WTC11 (cell line): ENCODE measurements at regions not wholly inside any gene's neighbourhood (a gene's known extent, or its start where the extent isn't known, plus 50 kb on each side); places are given as distances from the start of the nearest gene placed in this dataset.

Experiments used
- CREB1 ChIP-seq: sonication (generic); formaldehyde crosslinking; IDR thresholded peaks from 2 replicates; pipeline ENCODE4 v1.8.0; 2023; ENCODE audit warnings: mild to moderate bottlenecking, missing genetic modification reagents
- CTCF ChIP-seq: fragments of 200-600 bp; IDR thresholded peaks from 2 replicates; pipeline ENCODE4 v1.8.0; 2022; ENCODE audit warnings: antibody characterized with exemption
- MYBL2 ChIP-seq: sonication (generic); formaldehyde crosslinking; IDR thresholded peaks from 2 replicates; pipeline ENCODE4 v1.8.1; 2023; ENCODE audit warnings: mild to moderate bottlenecking, moderate library complexity, missing genetic modification reagents
- NFYB ChIP-seq: sonication (generic); formaldehyde crosslinking; conservative IDR thresholded peaks from 2 replicates; pipeline ENCODE4 v1.8.0; 2022; ENCODE audit warnings: low read depth, missing genetic modification reagents
- NR3C1 ChIP-seq: sonication (generic); formaldehyde crosslinking; conservative IDR thresholded peaks from 2 replicates; pipeline ENCODE4 v1.8.1; 2023; ENCODE audit warnings: low read depth, mild to moderate bottlenecking, missing genetic modification reagents
- SP1 ChIP-seq: sonication (generic); formaldehyde crosslinking; conservative IDR thresholded peaks from 2 replicates; pipeline ENCODE4 v1.8.1; 2022; ENCODE audit warnings: missing genetic modification reagents
- ZNF416 ChIP-seq: fragments of 250-450 bp; sonication (Bioruptor Pico); IDR thresholded peaks from 2 replicates; pipeline ENCODE4 v1.9.0; 2021; ENCODE audit warnings: mild to moderate bottlenecking, inconsistent platforms

DNA sequence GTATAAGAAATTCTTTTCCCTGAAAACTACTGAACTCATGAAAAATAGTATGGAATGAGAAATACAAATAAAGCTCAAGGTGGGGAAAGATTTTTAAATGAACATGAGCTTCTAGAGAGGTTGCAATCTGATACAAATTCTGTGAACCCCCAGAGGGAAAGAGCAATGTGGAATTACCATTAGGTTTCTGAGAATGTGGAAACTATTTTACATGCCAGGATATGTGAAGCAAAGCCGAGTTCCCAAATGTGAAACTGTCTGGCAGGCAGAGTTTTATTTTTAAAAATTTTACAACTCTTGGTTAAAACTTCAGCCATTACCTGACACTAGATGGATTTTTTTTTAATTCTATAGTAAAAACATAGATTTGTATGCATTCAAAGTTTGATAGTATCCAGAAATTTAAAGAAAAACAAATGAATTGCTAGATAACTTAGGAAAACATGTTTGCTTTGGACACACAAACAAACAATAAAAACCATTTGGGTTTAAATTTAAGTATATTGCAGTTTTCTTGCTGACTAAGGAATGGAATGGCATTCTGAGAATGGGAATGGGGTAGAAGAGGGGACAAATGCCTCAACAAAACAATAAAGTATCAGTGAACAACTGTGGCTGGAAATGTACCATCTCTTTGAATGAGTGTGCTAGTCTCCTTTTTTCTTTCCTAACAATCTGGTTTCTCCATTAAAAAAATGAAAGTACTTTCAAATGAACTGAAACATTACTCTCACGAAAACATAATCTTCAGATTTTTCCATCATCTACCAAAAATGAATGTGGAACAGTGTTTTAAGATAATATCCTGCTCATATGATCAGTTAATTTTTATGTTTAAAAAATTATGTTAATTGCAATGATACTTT is 99.6 kb downstream of the PCDH18 start:
- TF ChIP-seq CTCF (no peak), ZNF416 (no peak), NR3C1 (CRISPR knock-in tag) (no peak), MYBL2 (CRISPR knock-in tag) (no peak), CREB1 (CRISPR knock-in tag) (no peak), SP1 (CRISPR knock-in tag) (no peak), NFYB (no peak)
